Vagina (tissue), 2 donors: ENCODE measurements at regions not wholly inside any gene's neighbourhood (a gene's known extent, or its start where the extent isn't known, plus 50 kb on each side); places are given as distances from the start of the nearest gene placed in this dataset.

Experiments used
- POLR2A ChIP-seq, 2 donors: fragments of 450-650 bp; IDR thresholded peaks; one replicate each; pipeline ENCODE4 v1.6.1; 2017; ENCODE audit warnings: antibody characterized with exemption in 2 of 2, mild to moderate bottlenecking in 2 of 2, moderate library complexity in 2 of 2
- POLR2AphosphoS5 ChIP-seq, 2 donors: sonication (generic); formaldehyde crosslinking; IDR thresholded peaks; one replicate each; pipeline ENCODE4 v1.9.0; 2017; ENCODE audit warnings: antibody characterized with exemption in 2 of 2, mild to moderate bottlenecking in 2 of 2, low read depth in 1 of 2; ENCODE audit not compliant: insufficient read depth in 1 of 2
- TF ChIP-seq, protein P1 (sequence below), 3 experiments: fragments of 450-650 bp in 2 of 3; fragments of 200-600 bp in 1 of 3; sonication (generic) in 1 of 3; IDR thresholded peaks; one replicate each; pipeline ENCODE4 v1.5.1; 2017 to 2019; ENCODE audit warnings: antibody characterized with exemption in 3 of 3, mild to moderate bottlenecking in 2 of 3, moderate library complexity in 2 of 3

DNA sequence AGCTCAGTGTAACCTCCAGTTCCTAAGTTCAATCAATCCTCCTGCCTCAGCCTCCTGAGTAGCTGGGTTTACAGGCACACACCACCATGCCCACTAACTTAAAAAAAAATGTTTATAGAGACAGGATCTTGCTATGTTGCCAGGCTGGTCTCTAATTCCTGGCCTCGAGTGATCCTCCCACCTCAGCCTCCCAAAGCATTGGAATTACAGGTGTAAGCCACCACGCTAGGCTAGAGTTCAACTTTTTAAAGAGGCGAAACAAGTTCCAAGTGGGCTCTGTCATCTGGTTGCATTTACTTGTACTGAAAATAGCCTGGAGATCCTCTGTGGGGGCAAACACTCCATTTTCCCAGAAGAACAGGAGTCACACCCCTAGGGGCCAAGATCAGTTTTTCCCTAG is 100.7 kb upstream of the RIPOR2 start:
- TF ChIP-seq, protein P1, sequence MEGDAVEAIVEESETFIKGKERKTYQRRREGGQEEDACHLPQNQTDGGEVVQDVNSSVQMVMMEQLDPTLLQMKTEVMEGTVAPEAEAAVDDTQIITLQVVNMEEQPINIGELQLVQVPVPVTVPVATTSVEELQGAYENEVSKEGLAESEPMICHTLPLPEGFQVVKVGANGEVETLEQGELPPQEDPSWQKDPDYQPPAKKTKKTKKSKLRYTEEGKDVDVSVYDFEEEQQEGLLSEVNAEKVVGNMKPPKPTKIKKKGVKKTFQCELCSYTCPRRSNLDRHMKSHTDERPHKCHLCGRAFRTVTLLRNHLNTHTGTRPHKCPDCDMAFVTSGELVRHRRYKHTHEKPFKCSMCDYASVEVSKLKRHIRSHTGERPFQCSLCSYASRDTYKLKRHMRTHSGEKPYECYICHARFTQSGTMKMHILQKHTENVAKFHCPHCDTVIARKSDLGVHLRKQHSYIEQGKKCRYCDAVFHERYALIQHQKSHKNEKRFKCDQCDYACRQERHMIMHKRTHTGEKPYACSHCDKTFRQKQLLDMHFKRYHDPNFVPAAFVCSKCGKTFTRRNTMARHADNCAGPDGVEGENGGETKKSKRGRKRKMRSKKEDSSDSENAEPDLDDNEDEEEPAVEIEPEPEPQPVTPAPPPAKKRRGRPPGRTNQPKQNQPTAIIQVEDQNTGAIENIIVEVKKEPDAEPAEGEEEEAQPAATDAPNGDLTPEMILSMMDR (IDR thresholded peaks at IDR 0.05): no peak
- TF ChIP-seq POLR2A (IDR thresholded peaks at IDR 0.05): no peak
- no peak for TF ChIP-seq POLR2AphosphoS5 (IDR thresholded peaks at IDR 0.05; ENCODE audit: insufficient read depth in 1 of 2, low read depth in 1 of 2)
